D721Med (cell line): ENCODE measurements at regions not wholly inside any gene's neighbourhood (a gene's known extent, or its start where the extent isn't known, plus 50 kb on each side); places are given as distances from the start of the nearest gene placed in this dataset.

ENCODE experiments used
- DNase-seq: peaks from one replicate; pipeline ENCODE4 v3.0.0; 2011; ENCODE audit warnings: low spot score; ENCODE audit not compliant: insufficient read length
- FAIRE-seq: peaks from 2 replicates; lab custom pipeline; 2011; peaks lifted over from hg19 to GRCh38; lab: Jason Lieb, UNC
- CTCF ChIP-seq: IDR thresholded peaks from 2 replicates; pipeline ENCODE4 v1.5.1; 2012; ENCODE audit warnings: mild to moderate bottlenecking, control low read depth; ENCODE audit not compliant: insufficient read depth; ENCODE audit errors: missing control alignments

- TF ChIP-seq CTCF: no peak
- DNase-seq (no peak), FAIRE-seq (no peak)
Measured at GRCh38 chr1:106600626-106601025, 455.8 kb upstream of the PRMT6 start.

GRCh38 chr1:106603616-106604015 lies 452.9 kb upstream of the PRMT6 start:
- DNase-seq: no peak
- no peak for TF ChIP-seq CTCF
- no peak for FAIRE-seq

GRCh38 chr1:106608841-106609240 lies 447.6 kb upstream of the PRMT6 start:
- DNase-seq: no peak
- TF ChIP-seq CTCF: no peak
- FAIRE-seq: no peak

DNA sequence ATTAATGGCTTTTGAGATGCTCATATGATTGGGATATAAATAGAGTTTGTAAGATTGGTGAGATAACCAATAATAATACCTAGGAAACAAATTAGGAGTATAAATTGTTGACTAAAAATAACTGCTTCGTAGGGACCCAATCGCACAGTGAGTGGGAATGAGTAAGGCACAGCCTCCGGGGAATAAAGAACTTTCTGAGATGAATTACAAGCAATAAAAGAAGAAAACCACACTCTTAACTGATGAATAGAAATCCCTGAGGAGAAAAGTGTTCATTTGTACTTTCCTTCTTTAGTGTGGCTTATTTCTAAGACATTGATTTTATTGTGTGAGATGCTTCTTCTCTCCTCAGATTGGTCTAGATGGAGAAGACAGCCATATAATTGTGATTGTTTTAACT lies 443.4 kb upstream of the PRMT6 start:
- no peak for FAIRE-seq
- no peak for TF ChIP-seq CTCF
- no peak for DNase-seq

GRCh38 chr1:106613861-106614260 lies 442.6 kb upstream of the PRMT6 start:
- no peak for TF ChIP-seq CTCF
- no peak for FAIRE-seq
- DNase-seq: no peak

DNA sequence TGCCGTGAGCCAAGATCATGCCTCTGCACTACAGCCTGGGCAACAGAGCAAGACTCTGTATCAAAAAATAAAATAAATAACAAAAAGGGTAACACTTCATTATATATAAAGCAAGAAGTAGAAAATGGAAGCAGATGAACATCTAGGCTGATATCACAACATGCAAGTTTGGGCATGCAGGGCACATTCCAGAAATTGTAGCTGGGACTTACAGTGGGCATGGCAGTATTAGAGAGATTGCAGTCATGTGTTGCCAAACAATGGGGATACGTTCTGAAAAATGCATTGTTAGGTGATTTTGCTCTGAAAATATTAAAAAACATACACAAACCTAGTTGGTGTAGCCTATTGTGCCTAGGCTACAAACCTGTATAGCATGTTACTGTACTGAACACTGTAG lies 441.0 kb upstream of the PRMT6 start:
- no peak for TF ChIP-seq CTCF
- DNase-seq: no peak
- FAIRE-seq: no peak

GRCh38 chr1:106619080-106619826 lies 437.2 kb upstream of the PRMT6 start:
- TF ChIP-seq CTCF: no peak
- no peak for DNase-seq
- no peak for FAIRE-seq
